ENCODE measurements at regions not wholly inside any gene's neighbourhood (a gene's known extent, or its start where the extent isn't known, plus 50 kb on each side); places are given as distances from the start of the nearest gene placed in this dataset.

- no peak for TF ChIP-seq CREB1 (IDR thresholded peaks at IDR 0.05)
- no peak for TF ChIP-seq CREB1 (CRISPR knock-in tag; IDR thresholded peaks at IDR 0.05)
- TF ChIP-seq HMGN3 (IDR thresholded peaks at IDR 0.05; ENCODE audit: borderline replicate concordance, extremely low read depth, insufficient read length, low read depth, low read length): no peak
- no peak for TF ChIP-seq CTCF (IDR thresholded peaks at IDR 0.05 in 2 of 3, conservative IDR thresholded peaks at IDR 0.05 in 1 of 3; ENCODE audit: insufficient read depth in 2 of 3, low read depth in 1 of 3, low read length in 3 of 3)
- no peak for TF ChIP-seq ESRRA (IDR thresholded peaks at IDR 0.05; ENCODE audit: borderline replicate concordance, low read depth)
- TF ChIP-seq RCOR1 (IDR thresholded peaks at IDR 0.05; ENCODE audit: borderline replicate concordance in 1 of 2, low read depth in 2 of 2, low read length in 2 of 2): no peak
- TF ChIP-seq, protein P1, sequence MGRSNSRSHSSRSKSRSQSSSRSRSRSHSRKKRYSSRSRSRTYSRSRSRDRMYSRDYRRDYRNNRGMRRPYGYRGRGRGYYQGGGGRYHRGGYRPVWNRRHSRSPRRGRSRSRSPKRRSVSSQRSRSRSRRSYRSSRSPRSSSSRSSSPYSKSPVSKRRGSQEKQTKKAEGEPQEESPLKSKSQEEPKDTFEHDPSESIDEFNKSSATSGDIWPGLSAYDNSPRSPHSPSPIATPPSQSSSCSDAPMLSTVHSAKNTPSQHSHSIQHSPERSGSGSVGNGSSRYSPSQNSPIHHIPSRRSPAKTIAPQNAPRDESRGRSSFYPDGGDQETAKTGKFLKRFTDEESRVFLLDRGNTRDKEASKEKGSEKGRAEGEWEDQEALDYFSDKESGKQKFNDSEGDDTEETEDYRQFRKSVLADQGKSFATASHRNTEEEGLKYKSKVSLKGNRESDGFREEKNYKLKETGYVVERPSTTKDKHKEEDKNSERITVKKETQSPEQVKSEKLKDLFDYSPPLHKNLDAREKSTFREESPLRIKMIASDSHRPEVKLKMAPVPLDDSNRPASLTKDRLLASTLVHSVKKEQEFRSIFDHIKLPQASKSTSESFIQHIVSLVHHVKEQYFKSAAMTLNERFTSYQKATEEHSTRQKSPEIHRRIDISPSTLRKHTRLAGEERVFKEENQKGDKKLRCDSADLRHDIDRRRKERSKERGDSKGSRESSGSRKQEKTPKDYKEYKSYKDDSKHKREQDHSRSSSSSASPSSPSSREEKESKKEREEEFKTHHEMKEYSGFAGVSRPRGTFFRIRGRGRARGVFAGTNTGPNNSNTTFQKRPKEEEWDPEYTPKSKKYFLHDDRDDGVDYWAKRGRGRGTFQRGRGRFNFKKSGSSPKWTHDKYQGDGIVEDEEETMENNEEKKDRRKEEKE (IDR thresholded peaks at IDR 0.05; ENCODE audit: borderline replicate concordance in 1 of 2, control insufficient read depth in 1 of 2, low read depth in 2 of 2, low read length in 1 of 2): no peak
- no peak for TF ChIP-seq ARNT (IDR thresholded peaks at IDR 0.05)
- TF ChIP-seq FOXP4 (CRISPR knock-in tag; IDR thresholded peaks at IDR 0.05; ENCODE audit: borderline replicate concordance): no peak
- TF ChIP-seq ZNF695 (CRISPR knock-in tag; IDR thresholded peaks at IDR 0.05): no peak
- TF ChIP-seq TBL1XR1 (IDR thresholded peaks at IDR 0.05; ENCODE audit: low read length in 2 of 2): no peak
- no peak for TF ChIP-seq EP300 (IDR thresholded peaks at IDR 0.05; ENCODE audit: low read length)
Observed at GRCh38 chr5:2905741-2906140, 154.3 kb upstream of the IRX2 start.
